NCI-H82 treated with DMSO at 0.1 percent for 48 hours (cell line): ENCODE measurements at regions not wholly inside any gene's neighbourhood (a gene's known extent, or its start where the extent isn't known, plus 50 kb on each side); places are given as distances from the start of the nearest gene placed in this dataset.
A peak's percentile ranks its signal among the peaks of the same experiment; 100 is the strongest.

Experiments used
- DNase-seq: peaks from one replicate; lab custom pipeline; 2025; ENCODE audit not compliant: unreplicated experiment; lab: John Stamatoyannopoulos, UW

DNA sequence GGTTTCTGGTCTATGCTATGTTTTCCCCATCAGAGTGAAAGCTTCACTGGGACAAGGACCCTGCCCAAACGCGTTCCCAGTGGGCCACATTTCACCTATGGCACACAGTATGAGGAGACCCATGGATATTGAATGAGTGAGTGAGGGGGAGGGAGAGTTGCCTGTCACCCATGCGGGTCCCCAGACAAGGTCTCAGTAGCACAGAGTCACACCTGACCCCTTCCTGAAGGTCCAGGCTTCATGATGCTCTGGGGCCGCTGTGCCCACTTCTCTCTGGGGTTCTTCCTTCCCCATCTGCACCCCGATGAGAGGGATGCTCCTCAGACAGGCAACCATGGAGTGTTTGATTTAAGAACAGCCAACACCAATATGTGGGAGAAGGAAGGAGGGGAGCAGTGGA, 72.3 kb upstream of the CSF3R start:
- no peak for DNase-seq

DNA sequence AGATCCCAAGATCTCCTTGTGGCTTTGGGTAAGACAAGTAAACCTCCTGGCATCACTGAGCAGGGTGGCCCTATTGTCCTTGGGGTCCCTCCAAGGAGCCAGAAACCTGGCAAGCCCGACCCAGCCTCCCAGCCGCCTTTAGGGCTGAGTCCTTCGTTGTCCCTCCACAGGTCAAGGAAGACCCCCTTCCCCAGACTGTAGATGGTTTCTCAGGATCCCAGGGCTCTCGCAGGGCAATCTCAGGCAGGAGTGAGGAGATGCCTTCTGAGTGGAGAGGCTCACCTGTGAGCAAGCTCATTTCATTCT, 71.6 kb upstream of the CSF3R start:
- DNase-seq = no peak

DNA sequence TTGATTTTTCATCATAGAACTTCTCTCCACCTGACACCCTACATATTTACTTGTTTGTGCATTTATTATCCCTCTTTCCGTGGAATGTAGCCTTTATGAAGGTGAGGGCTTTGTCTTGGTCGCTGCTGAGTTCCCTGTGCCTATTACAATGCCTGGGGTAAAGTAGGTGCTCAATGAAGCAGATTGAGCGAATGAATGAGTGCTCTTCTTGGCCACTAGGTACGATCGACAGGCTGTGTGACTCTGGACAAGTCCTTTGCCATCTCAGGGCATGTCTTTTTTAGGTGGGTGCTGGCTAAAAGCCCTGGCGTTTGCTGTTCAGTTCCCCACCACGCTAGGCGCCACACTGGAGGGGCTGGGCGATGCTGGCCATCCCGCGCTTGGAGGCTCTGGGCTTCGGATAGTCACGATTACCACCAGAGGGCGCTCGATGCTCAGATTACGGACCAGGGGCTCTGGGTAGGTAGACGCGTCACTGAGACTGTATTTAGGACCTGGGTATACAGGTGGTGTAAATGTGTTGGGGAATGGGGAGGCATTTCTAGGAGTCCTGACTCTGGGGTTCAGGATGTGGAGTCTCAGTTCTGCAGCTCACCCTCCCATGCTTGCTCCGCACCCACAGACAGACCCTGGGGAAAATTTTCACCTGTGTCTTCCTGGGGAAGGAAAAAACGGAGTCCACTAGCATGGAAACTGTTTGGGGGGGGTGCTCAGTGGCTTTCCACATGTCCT, 71.0 kb upstream of the CSF3R start:
- DNase-seq = peak; percentile 54

DNA sequence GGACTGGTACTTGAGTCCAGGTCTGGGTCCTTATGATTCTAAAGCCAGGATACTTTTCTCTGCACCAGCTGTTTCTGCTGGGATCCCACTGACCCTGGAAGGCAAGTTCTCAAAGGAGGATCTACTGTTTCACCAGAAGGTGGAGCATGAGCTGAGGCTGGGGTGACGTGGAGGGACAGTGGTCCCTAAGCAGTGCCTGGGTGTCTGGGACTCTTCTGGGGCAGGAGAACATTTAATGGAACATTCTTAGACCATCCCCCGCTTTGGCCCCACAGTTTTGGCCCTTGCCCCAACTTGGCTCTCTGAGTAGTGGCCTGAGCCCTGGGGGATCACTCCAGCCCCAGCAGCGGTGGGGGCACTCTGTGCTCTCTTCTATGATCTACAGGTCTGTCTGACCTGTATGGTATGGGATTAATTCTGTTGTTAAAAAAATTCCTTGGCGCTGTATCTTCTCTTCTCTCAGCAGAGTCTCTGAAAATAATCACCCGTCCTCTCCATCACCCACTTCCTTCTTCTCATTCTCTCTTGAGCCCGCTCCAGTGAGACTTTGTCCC, 60.3 kb upstream of the CSF3R start:
- peak; percentile 25 for DNase-seq

DNA sequence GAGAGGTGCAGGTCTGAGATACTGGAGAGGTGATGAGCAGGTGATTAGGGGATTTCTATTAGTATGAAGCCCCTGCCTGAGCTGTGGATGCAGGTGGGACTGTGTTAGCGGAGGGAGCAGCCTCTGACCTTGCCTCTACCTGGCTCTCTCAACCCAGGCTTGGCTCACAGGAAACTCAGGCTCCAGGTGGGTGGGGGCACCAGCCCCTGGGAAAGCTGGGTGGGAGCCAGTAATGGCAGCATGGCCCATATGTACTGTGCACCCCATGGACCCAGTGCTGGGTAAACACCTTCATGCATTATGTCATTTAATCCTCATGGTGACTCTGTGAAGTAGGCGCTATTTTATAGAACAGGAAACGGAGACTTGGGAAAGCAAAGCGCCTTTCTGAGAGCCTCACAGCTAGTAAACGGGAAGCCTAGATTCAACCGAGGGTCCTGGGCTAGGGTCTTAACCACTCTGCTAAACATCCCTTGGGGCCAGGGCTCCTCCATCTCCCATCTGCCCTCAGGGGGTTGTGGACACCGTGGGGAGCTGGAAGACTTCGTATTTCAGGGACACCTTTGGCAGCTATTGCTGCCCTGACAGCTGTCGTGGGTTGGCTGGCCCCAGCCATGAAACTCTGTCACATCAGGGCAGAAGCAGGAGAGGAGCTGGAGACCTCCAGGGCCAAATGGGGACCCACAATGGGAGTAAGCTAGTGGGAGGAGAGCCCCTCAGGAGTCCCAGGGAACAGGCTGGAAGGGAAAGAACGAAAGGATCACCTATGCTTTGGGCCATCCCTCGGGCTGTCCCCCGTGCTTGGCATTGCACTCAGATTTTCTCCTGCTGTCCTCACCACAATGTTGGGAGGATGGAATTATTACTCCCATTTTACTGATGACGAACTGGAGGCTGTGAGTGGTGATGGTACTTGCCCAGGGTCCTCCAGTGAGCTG, 59.6 kb upstream of the CSF3R start:
- no peak for DNase-seq

DNA sequence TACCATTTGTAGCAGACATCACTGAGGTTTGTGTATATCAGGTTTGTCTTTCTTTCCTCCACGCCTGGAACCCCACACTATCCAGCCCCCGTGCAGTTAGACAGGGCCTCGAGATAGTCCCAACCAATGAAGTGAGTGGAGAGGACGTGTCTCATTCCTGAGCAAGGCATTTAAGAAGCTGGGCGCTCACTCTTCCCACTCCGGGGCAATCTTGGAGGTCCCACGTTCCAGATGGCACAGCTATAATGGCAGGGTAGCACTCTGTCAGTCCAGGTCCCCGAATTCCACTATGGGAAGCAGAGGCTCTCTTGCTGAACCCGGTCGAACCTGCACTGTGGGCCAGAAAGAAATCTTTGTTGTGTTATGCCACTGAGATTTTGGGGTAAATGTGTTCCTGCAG, 57.3 kb upstream of the CSF3R start:
- DNase-seq = no peak

DNA sequence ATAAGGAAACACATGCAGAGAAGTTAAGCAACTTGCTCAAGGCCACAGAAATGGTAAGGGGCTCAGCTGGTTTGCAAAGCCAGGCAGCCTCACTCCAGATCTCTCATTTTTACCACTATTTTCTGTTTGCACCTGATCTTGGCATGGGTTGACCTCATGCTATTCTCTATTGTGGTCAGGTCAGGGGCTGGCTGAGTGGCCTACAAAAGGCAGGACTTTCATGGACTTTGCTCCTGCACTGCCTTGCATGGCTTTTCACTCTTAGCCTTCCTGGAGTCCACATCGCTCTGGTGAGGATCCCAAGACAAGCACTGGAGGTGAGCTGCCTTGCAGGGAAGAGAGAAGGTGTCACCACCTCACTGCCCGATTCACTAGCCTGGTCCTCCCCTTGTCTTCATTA, 56.8 kb upstream of the CSF3R start:
- no peak for DNase-seq

DNA sequence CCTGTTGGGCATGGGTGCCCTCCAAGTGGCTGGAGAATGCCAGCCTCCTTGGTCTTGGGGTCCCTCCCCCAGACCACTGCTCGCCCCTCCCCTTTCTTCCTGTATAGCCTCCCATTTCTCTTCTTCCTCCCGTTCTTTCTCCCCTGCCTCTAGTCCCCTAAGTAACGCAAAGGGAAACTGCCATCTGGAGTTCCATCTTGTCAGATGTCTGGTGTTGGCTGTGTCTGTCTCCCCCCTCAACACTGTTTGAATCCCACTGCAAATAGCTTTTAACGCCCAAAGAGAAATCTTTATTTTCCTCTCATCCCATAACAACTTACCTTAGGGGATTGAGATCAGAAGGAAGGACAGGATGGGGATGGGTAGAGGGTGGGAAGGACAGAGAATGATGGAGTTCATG, 55.3 kb upstream of the CSF3R start:
- no peak for DNase-seq

DNA sequence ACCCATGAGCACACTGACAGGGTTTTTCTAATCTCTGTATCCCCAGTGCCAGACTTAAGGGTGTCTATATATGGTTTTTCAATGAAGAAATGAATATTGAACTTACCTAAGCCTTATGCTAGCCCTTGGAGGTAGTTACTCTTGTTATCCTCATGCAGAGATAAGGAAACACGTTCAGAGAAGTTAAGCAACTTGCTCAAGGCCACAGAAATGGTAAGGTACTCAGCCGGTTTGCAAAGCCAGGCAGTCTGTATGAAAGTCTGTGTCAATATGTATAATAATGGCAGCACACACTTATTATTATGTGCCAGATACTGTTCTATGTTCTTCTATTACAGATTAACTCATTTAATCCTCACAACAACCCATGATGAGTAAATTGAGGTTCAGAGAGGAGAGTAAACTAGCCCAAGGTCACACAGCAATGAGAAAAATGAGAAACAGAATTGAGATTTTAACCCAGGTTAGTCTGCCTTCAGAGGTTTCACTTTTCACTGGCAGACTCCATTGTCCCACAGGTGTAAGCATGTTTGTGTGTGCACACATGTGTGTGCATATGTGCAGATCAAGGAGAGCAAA, 54.6 kb upstream of the CSF3R start:
- DNase-seq = no peak

DNA sequence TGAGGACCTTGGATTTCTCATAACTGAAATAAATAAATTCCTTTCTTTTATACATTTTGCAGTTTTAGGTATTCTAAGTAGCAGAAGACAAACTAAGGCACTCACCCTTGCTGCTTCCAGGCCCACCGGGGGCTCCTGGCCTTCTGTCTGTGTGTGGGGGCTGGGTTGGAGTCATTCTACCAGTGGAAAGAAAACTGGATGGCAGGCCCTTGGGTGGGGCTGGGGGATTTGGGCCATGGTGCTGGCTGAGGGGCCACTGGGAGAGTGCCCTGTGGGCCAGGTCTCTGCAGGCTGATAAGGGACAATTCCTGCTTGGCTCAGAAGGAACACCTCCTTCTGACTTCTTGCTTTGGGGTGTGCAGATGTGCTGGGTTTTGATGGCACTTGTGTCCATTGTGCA, 54.0 kb upstream of the CSF3R start:
- DNase-seq = no peak

DNA sequence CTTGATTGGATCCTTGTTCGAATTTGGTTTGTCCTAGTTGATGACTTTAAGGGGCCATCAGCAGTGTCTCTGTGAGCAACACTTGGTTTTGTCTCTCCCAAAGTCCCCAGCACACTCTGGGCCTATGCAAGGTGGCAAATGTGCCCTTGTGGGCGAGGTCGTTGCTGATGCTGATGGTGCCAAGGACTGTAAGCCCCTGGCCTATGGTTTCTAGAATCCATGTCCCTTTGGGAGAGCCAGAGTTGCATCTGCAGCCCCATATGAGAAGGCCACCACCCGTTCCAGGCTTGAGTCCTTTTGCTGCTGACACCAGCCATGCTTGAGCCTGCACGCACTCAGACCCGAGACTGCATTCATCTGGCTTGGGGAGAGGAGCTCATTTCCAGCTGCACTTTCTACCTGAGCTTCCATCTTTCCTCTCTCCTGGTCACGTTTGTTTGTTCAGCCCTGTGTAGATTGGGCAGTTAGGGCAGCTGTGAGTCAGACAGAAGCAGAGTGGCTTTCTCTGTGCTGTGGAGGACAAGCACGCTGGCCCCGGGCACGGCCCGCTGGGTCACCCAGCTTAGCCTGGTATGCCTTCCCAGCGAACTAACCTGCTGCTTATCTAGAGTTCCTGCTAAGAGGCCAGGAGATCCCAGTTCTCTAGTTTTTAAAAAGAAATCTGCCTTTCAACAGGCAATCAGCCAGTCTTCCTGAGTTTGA, 52.1 kb upstream of the CSF3R start:
- no peak for DNase-seq

DNA sequence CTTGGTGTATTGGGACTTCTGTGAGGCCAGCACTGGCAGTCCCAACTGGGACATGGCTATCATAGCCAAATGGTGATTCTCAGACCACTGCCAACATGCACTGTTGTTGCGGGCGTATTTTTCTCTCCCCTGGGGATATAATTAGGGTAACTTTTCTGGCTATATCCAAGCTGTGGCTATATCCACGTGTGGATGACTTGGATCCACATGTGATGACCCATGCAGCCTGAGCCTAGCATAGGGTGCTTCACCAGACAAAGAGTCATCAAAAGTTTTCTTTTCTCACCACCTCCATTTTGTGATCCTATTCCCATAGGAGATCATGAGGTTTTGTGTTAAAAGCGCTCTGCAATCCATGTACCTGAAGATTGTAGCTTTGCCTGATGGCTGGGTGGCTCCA, 51.2 kb upstream of the CSF3R start:
- DNase-seq = no peak

DNA sequence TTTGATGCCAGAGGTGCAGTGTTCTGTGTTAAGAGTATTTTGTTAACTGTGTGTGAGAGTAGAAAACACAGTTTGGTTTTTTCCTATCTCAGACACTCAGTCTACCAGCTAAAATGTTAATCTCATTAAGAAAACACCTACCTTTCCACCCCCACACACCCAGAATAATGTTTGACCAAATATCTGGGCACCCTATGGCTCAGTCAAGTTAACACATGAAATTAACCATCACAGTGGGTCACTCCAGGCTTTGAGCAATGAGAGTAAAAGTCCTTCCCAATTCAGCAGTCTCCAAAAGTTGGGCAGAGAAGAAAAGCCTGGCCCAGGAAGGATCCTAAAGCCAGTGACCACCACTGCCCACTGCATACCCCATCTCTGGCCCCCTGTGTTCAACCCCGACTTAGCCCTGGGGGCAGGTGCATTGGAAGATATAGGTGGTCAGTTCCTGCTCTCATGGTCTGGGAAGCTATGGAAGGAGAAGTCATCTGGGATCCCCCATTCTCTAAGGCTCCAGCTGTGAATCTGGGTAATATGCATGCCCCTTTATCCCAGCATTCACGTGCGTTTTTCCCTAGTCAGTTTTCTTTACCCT, 50.2 kb upstream of the CSF3R start:
- no peak for DNase-seq
